ENCODE measurements at regions not wholly inside any gene's neighbourhood (a gene's known extent, or its start where the extent isn't known, plus 50 kb on each side); places are given as distances from the start of the nearest gene placed in this dataset.

GRCh38 chr5:98527846-98528245 lies 245.6 kb upstream of the RGMB start:
- H2BK12ac ChIP-seq (ENCODE audit: low read depth, low read length): no peak overlapping the region
- DNase-seq (ENCODE audit: low read depth in 1 of 2, low spot score in 2 of 2) (no peak), FAIRE-seq (no peak)
- no peak overlapping the region for H3K56ac ChIP-seq (replicated peaks; ENCODE audit: insufficient read length, low read depth, low read length)
- H3K36me3 ChIP-seq (ENCODE audit: control insufficient read depth in 2 of 4, insufficient read depth in 4 of 4, low read length in 3 of 4): no peaks in the 10 kb centered on the region
- H3K4me2 ChIP-seq (ENCODE audit: insufficient read depth in 1 of 2, low read depth in 2 of 2, low read length in 2 of 2): no peak overlapping the region
- no peaks in the 10 kb centered on the region for H4K20me1 ChIP-seq (replicated peaks in 1 of 2; ENCODE audit: control insufficient read depth in 1 of 2, insufficient read depth in 2 of 2, low read length in 2 of 2)
- no peaks in the 10 kb centered on the region for H3K79me1 ChIP-seq (ENCODE audit: low read depth, low read length)
- H3K27me3 ChIP-seq (replicated peaks in 1 of 4; ENCODE audit: control insufficient read depth in 3 of 4, extremely low read depth in 1 of 4, insufficient read depth in 3 of 4, low read length in 3 of 4): no peaks in the 10 kb centered on the region
- no peak overlapping the region for H2AK5ac ChIP-seq (ENCODE audit: low read depth, low read length)
- no peak overlapping the region for H3K23ac ChIP-seq (ENCODE audit: insufficient read length)
- no peaks in the 10 kb centered on the region for H3K9me3 ChIP-seq (ENCODE audit: insufficient read depth in 2 of 2, low read depth in 1 of 2, low read length in 1 of 2)
- no peak overlapping the region for H2BK120ac ChIP-seq (replicated peaks; ENCODE audit: low read depth, low read length)
- no peak overlapping the region for H2BK15ac ChIP-seq (ENCODE audit: low read length)
- no peak overlapping the region for H2BK20ac ChIP-seq (ENCODE audit: low read length)
- ChIA-PET POLR2A (ENCODE audit: partially characterized antibody) (no interaction called here), CTCF (ENCODE audit: partially characterized antibody) (interaction anchor here (0.9 to 1.7 kb wide), 3 partner anchors 9 to 241 kb away, joined by 3 to 6 read pairs (median 5); no protein-coding TSS in a partner anchor)
- H2AFZ ChIP-seq (ENCODE audit: low read length): no peak overlapping the region
- no peaks in the 10 kb centered on the region for H3K4me1 ChIP-seq (replicated peaks in 1 of 4; ENCODE audit: control insufficient read depth in 3 of 4, insufficient read depth in 4 of 4, low read length in 3 of 4)
- H3K79me2 ChIP-seq (ENCODE audit: control insufficient read depth in 1 of 2, insufficient read depth in 2 of 2, low read length in 2 of 2): no peaks in the 10 kb centered on the region
- no peak overlapping the region for H4K8ac ChIP-seq (ENCODE audit: extremely low read depth, insufficient read depth, low read length)
- no peak overlapping the region for H3K27ac ChIP-seq (ENCODE audit: low read depth, low read length)
- H3K4me3 ChIP-seq (ENCODE audit: extremely low read depth in 1 of 4, insufficient read depth in 2 of 4, low read depth in 3 of 4, low read length in 4 of 4): no peak overlapping the region
- no peak overlapping the region for H3K9ac ChIP-seq (replicated peaks in 1 of 4; ENCODE audit: extremely low read depth in 1 of 4, low read depth in 3 of 4, low read length in 3 of 4)
- no peak overlapping the region for H4K5ac ChIP-seq (ENCODE audit: insufficient read length, low read depth, low read length)
- H2BK5ac ChIP-seq (ENCODE audit: low read depth, low read length): no peak overlapping the region
- H3K18ac ChIP-seq (ENCODE audit: extremely low read depth, low read length): no peak overlapping the region
- H3K23me2 ChIP-seq (ENCODE audit: low read depth, low read length): no peaks in the 10 kb centered on the region
- no peak overlapping the region for H3K4ac ChIP-seq (replicated peaks; ENCODE audit: insufficient read length, low read depth, low read length)
- no peak overlapping the region for H4K91ac ChIP-seq (replicated peaks; ENCODE audit: insufficient read length, low read length)
- no peak overlapping the region for H3K14ac ChIP-seq (ENCODE audit: insufficient read length)
- TF ChIP-seq RAD21 (IDR thresholded peaks at IDR 0.05 in 1 of 2, conservative IDR thresholded peaks at IDR 0.05 in 1 of 2; ENCODE audit: low read depth in 2 of 2, low read length in 2 of 2) (no peak), JUND (IDR thresholded peaks at IDR 0.05; ENCODE audit: low read length) (no peak), SIRT6 (IDR thresholded peaks at IDR 0.05; ENCODE audit: low read length) (no peak), RFX5 (IDR thresholded peaks at IDR 0.05; ENCODE audit: borderline replicate concordance, low read depth, low read length) (no peak), MAX (IDR thresholded peaks at IDR 0.05) (no peak), SP2 (IDR thresholded peaks at IDR 0.05; ENCODE audit: low read length) (no peak), SIN3A (conservative IDR thresholded peaks at IDR 0.05 in 1 of 2, IDR thresholded peaks at IDR 0.05 in 1 of 2; ENCODE audit: low read depth in 1 of 2, low read length in 2 of 2) (no peak), SP4 (IDR thresholded peaks at IDR 0.05; ENCODE audit: low read length) (no peak), ATF2 (IDR thresholded peaks at IDR 0.05; ENCODE audit: low read length) (no peak), KDM5A (IDR thresholded peaks at IDR 0.05; ENCODE audit: low read length) (no peak), E2F6 (IDR thresholded peaks at IDR 0.05) (no peak), NANOG (IDR thresholded peaks at IDR 0.05; ENCODE audit: insufficient read depth, low read depth, low read length, poor library complexity, severe bottlenecking) (no peak), CHD1 (IDR thresholded peaks at IDR 0.05; ENCODE audit: low read depth, low read length) (no peak), CEBPB (IDR thresholded peaks at IDR 0.05; ENCODE audit: low read depth, low read length) (no peak)

Data from H1 (cell line).